Inflammatory macrophage treated with lipopolysaccharide for 1 hour (primary cell): ENCODE measurements at regions not wholly inside any gene's neighbourhood (a gene's known extent, or its start where the extent isn't known, plus 50 kb on each side); places are given as distances from the start of the nearest gene placed in this dataset.

Source experiments
- DNase-seq, 2 donors: peaks; one replicate each; pipeline ENCODE4 v3.0.0-alpha.2; 2020 to 2022

GRCh38 chr22:46054091-46055073 is 77.4 kb upstream of the WNT7B start:
- DNase-seq, result peak in 1 of 2 donors; percentile 31

GRCh38 chr22:46055181-46055875 is 78.4 kb upstream of the WNT7B start:
- DNase-seq, result no peak

GRCh38 chr22:46055911-46056545 is 79.1 kb upstream of the WNT7B start:
- no peak for DNase-seq

GRCh38 chr22:46056546-46057245 is 79.7 kb upstream of the WNT7B start:
- no peak for DNase-seq

GRCh38 chr22:46057246-46058090 is 80.5 kb upstream of the WNT7B start:
- DNase-seq, result no peak

GRCh38 chr22:46058091-46058420 is 81.1 kb upstream of the WNT7B start:
- DNase-seq, result peak; percentile 90

- no peak for DNase-seq
These were observed 81.9 kb upstream of the WNT7B start for GRCh38 chr22:46058591-46059519.

GRCh38 chr22:46060292-46061123 is 83.5 kb upstream of the WNT7B start:
- DNase-seq, result no peak

- no peak for DNase-seq
These were observed 84.2 kb upstream of the WNT7B start for GRCh38 chr22:46061124-46061500.

- no peak for DNase-seq
These were observed 84.7 kb upstream of the WNT7B start for GRCh38 chr22:46061501-46062231.

- no peak for DNase-seq
These were observed 85.3 kb upstream of the WNT7B start for GRCh38 chr22:46062232-46062615.

GRCh38 chr22:46062971-46063631 is 86.1 kb upstream of the WNT7B start:
- no peak for DNase-seq

GRCh38 chr22:46063846-46064227 is 86.5 kb upstream of the PPARA start:
- DNase-seq, result no peak

- no peak for DNase-seq
These were observed 85.9 kb upstream of the PPARA start for GRCh38 chr22:46064228-46064965.

GRCh38 chr22:46064966-46065666 is 85.2 kb upstream of the PPARA start:
- no peak for DNase-seq

- DNase-seq, result no peak
These were observed 84.5 kb upstream of the PPARA start for GRCh38 chr22:46065691-46066454.

GRCh38 chr22:46066691-46067090 is 83.6 kb upstream of the PPARA start:
- no peak for DNase-seq
